ENCODE measurements at regions not wholly inside any gene's neighbourhood (a gene's known extent, or its start where the extent isn't known, plus 50 kb on each side); places are given as distances from the start of the nearest gene placed in this dataset.
"Not testable (repeated sequence)": the region's sequence is repeated elsewhere in the genome, so short reads cannot be mapped to it uniquely, and the experiment has no call there.

DNA sequence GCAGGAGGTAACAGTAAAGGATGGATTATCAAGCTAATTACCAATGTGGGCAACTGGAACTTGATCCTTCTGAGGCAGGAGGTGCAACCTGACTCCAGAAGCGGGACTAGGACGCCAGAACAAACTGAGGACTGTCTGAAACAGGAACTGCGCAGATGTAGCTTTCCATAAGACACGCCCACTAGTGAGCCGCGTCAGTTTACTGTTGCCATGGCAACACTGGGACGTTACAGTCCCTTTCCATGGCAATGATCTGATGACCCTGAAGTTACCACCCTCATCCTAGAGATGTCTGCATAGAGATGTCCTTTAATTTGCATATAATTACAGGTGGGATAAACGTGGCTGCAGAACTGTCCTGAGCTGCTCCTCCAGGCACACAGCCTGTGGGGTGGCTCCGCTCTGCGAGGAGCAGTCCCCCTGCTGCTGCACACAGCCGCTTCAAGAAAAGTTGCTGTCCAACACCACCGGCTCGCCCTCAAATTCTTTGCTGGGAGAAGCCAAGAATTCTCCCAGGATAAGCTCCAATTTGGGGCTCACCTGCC, 816.6 kb downstream of the UQCRFS1 start:
- DNase-seq: no peak

GRCh38 chr19:28394725-28395124, 818.2 kb downstream of the UQCRFS1 start:
- no peak for DNase-seq

- no peak for DNase-seq
Observed at GRCh38 chr19:28393574-28394336, 819.2 kb downstream of the UQCRFS1 start.

- no peak for DNase-seq
Observed at GRCh38 chr19:28388988-28389387, 824.0 kb downstream of the UQCRFS1 start.

DNA sequence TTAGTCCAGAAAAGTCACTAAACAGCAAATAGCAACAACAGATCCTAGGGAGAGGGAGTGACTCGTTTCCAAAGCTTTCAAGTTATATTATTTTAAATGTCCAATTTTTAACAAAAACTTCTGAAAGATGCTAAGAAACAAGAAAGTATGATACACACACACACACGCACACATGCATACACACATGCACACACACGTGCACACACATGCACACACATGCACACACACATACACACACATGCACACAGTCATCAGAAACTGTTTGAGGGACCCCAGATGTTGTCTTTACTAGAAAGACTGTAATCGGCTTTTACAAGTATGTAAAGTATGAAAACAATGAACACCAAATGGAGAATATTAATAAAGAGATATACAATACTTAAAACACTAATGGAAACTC, 825.4 kb downstream of the UQCRFS1 start:
- no peak for DNase-seq

DNA sequence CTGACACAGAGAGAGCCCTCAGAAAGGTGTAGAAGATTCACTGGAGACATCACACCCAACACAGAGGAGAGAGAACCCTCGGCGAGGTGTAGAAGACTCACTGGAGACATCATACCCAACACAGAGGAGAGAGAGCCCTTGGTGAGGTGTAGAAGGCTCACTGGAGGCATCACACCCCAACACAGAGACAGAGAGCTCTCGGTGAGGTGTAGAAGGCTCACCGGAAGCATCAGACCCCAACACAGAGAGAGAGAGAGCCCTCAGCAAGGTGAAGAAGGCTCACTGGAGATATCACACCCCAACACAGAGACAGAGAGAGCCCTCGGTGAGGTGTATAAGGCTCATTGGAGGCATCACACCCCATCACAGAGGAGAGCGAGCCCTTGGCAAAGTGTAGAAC, 826.5 kb downstream of the UQCRFS1 start:
- no peak for DNase-seq

DNA sequence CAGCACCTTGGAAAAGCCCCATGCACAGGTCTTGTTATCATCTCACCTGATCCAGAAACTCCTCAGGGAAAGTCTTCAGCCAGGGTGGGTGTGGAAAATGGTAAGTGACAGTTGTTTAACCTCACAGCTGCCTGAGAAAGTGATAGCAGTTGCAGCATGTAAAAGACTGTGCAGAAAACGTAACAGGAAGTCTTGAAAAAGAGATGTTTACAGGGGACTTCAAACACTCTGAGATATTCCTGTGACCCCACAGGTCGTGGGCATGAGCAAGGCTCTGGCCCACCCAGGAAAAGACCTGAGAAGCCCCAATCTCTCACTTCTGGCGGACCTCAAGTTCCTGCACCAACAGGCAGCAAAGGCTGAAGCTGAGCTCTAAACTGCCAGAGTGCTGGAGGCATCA, 826.9 kb downstream of the UQCRFS1 start:
- DNase-seq: no peak

- no peak for DNase-seq
Observed at GRCh38 chr19:28377077-28377476, 835.9 kb downstream of the UQCRFS1 start.

DNA sequence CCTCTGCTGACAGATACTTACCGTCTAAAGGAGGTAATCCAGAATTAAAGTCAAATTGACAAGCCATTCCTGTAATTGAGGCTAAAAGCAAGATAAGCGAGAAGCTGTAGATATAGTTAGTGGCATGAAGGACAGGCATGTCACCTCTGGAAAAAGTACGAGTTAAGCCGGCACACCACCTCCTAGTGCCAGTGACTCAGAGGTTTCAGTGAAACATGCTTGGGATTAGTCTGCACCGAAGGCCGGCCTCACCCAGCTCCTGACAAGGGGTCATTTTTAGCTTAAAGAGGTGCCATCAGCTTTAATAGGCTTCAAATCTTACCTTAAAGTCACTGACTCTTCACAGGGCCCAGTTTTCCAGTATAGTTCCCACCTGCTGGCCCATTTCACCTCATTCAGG, 838.0 kb downstream of the UQCRFS1 start:
- DNase-seq: no peak

DNA sequence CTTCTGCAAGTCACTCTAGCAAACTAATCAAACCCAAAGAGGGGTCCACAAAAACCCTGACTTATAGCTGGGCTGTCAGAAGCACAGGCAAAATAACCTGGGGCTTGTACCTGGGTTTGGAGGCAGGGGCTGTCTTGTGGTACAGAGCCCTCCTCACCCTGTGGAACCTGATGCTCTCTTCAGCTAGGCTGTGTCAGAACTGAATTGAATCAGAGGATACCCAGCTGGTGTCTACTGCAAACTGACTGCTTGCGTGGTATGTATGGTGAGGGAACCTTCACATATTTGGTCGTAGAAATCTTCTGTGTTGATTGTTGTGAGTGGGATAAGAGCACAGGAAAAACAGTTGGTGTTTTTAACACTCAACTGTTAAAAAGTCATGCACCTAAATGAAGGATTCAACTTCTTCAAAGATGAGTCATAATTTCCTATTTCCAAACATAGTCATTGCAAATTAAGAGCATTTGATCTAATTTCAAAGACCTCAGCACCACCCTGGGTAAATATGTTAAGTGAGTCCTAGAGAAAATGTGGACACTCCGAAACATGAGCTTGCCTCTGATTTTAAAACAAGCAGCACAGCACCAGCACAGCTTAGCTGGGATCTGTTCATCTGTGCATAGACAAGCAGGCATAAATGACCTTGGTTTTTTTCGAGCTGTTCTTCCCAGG, 840.2 kb downstream of the UQCRFS1 start:
- DNase-seq: no peak

DNA sequence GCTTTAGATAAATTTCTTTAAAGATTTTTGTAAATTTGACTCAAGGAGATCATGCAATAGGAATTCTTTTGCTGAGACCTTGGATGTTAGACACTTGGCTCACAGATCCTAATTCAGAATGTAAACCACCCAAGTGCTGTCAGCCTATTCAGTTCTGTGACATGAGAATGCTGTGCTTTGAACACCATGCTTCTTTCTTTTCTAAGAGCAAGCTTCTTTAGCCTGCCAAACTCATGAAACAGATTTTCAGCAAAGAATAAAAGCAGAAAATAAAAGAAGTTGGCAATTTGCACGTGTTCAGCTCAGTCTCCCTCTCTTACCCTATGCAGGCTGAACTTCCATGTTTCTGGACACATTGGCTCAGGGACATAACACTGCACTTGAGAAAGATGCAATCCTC, 845.8 kb downstream of the UQCRFS1 start:
- no peak for DNase-seq

DNA sequence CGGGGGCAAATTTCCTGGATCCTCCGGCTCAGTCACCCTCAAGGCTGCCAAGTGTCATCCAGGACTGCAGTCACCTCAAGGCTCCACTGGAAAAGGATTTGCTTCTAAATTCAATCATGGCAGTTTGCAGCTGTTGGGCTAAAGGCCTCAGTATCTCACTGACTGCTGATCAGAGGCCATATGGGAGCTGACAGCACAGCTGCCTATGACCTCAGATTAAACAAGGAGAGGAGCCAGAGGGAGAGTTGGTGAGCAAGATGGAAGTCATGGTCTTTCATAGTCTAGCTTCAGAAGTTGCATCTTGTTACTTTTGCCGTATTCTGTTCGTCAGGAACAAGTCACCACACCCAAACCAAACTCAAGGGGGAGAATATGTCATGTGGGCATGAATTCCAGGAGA, 849.7 kb downstream of the UQCRFS1 start:
- DNase-seq: no peak

GRCh38 chr19:28359431-28360414, 853.2 kb downstream of the UQCRFS1 start:
- DNase-seq: no peak

DNA sequence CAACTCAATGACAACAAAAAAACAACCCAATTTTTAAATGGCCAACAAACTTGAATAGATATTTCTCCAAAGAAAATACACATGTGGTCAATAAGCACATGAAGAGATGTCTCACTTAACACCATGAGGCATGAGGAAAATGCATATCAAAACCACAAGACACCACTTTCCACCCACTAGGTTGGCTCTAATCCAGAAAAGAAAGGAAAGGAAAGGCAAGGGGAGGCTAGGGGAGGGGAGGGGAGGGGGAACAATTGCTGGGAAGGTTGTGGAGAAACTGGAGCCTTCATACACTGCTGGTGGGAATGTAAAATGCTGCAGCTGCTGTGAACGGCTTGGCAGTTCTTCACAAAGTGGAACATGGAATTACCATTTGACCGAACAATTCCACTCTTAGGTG, 854.3 kb downstream of the UQCRFS1 start:
- DNase-seq: no peak

- no peak for DNase-seq
Observed at GRCh38 chr19:28351761-28352160, 861.2 kb downstream of the UQCRFS1 start.

DNA sequence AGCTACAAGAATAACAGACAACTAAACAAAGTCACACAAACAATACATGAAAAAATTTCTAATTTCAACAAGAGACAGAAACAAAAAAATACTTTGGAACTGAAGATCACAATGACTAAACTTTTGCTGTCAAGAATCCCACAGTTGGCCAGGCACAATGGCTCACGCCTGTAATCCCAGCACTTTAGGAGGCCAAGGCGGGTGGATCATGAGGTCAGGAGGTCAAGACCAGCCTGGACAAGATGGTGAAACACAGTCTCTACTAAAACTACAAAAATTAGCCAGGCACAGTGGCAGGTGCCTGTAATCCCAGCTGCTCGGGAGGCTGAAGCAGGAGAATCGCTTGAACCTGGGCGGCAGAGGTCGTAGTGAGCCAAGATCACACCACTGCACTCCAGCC, 861.6 kb downstream of the UQCRFS1 start:
- DNase-seq: not testable (repeated sequence)

DNA sequence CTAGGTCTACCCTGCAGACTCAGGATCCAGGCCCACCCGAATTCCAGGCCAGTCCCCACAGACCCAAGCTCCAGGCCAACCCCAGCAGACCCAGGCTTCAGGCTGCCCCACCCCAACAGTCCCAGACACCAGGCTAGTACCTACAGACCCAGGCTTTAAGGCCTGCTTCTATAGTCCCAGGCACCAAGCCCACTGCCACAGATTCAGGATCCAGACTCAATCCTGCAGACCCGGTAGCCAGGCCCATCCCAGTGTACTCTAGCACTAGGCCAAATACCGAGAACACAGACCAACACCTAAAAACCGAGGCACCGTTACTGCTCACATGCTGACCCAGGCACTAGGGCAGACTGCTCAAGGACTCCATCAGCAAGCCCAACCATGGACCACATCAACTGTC, 862.3 kb downstream of the UQCRFS1 start:
- no peak for DNase-seq

GRCh38 chr19:28350037-28350436, 862.9 kb downstream of the UQCRFS1 start:
- no peak for DNase-seq

GRCh38 chr19:28349604-28350003, 863.3 kb downstream of the UQCRFS1 start:
- no peak for DNase-seq

- no peak for DNase-seq
Observed at GRCh38 chr19:28345811-28346210, 867.1 kb downstream of the UQCRFS1 start.

DNA sequence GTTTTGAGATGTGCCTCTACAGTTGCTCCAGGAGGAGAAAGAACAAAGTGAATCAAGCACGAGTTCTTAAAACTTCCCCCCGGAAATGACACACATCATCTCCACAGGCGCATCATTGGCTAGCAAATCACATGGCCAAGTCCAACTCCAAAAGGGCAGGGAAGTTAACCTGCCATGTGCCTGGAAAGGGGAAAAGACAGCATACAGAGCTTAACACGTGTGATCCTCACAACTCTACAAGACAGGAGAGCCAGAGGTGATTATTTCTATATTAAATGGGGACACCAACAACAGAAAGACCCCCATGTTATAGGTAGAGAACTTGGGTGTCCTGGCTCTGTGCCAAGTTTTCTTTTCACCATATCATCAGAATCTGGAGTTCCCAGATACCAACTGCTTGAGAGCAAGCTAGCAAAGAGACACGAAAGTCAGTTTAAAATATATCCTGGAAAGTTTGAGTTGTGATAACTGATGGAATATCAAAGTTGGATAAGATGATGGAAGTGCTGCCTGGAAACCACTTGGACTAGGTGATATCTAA, 871.1 kb downstream of the UQCRFS1 start:
- no peak for DNase-seq

DNA sequence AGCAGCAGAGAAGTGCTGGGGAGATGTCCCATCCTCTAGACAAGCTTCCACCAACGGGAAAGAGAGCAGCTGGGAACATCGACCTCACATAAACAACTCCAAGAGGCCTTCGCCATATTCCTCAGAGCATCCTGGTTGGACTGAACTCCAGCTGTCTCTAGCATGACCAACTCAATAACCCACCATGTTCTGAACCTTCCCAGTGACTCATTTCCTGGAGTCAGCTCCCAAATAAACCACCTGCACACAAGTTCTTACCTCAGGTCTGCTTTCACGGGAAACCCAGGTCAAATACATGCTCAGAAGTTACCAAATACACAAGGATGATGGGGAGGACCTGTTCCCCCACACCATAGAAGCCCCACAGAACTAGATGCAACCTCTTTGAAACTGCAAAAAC, 878.5 kb downstream of the UQCRFS1 start:
- DNase-seq: no peak

GRCh38 chr19:28333909-28334308, 879.0 kb downstream of the UQCRFS1 start:
- no peak for DNase-seq
